EL (cell line): ENCODE measurements at regions not wholly inside any gene's neighbourhood (a gene's known extent, or its start where the extent isn't known, plus 50 kb on each side); places are given as distances from the start of the nearest gene placed in this dataset.
A peak's percentile ranks its signal among the peaks of the same experiment; 100 is the strongest.

Experiments
- DNase-seq: peaks from one replicate; pipeline ENCODE4 v3.0.0-alpha.2; 2016

DNA sequence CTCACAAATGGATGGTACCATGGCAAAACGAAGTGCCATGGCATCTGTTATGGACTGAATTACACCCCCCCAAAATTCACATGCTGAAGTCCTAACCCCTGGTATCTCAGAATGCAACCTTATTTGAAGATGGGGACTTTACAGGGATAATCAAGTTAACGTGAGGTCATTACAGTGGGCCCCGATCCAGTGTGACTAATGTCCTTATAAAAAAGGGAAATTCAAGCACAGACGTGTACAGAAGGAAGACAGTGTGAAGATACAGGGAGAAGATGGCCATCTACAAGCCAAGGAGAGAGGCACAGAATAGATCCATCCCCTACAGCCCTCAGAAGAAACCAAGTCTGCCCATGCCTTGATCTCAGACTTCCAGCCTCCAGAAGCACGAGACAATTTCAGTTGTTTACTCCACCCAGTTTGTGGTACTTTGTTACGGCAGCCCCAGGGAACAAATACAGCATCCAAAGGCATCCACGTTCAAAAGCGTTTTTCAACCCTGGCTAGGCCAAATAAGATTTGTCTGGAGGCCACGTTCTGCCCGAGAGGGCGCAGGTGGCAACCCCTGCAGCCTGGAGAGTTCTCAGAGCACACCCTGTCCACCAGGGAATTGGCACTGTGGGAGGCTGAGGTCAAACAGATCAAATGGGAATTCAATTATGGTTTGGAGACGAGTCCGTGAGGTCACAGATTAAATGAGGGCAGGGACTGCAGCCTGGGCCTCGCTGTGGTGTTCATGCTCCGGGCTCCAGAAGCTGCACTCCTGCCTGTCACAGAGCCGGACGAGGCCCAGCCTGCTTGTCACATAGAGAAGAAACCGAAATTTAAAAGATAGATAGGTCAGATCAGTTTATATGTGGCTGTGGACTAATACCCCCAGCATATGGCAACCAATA is 494.8 kb downstream of the SHQ1 start:
- DNase-seq: no peak

DNA sequence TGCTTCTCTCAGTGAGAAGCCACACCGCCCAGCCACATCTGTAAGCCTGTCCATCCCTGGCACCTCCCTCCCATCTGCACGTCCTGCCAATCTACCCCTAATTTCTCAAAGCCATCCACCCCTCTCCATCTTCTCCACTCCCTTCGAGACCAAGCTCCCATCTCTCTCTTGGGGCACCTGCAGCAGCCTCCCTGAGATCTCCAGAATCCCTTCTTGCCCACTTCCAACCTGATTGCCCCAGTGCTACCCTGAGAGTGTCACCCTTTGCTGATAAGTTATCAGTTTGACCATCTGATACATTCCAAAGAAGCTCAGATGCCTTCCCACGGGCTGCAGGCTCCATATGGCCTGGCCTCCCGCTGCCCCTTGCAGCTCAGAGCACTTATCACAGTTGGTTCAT is 496.1 kb downstream of the SHQ1 start:
- DNase-seq: no peak

GRCh38 chr3:72351536-72351935 is 496.7 kb downstream of the SHQ1 start:
- DNase-seq: no peak

- DNase-seq: no peak
Measured at GRCh38 chr3:72350761-72351505, 497.3 kb downstream of the SHQ1 start.

DNA sequence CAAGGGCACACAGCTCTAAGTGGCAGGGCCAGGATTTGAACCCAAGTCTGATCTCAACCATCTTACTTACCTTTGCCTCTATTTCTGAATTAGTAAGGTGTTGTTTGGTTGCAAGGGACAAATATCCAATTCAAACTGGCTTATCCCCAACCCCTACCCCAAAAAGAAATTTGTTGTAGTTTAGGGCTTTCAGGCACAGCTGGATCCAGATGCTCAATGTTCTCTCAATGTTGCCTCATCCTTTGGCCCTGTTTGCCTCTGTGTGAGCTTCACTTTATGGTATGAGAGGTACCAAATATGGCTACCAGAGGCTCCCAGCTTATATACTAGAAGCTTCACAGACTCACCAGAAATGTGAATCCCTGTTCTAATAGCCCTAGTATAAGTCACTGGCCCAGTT is 499.9 kb downstream of the SHQ1 start:
- DNase-seq: no peak

- DNase-seq: peak; percentile 67
Measured at GRCh38 chr3:72347819-72348319, 500.4 kb downstream of the SHQ1 start.

DNA sequence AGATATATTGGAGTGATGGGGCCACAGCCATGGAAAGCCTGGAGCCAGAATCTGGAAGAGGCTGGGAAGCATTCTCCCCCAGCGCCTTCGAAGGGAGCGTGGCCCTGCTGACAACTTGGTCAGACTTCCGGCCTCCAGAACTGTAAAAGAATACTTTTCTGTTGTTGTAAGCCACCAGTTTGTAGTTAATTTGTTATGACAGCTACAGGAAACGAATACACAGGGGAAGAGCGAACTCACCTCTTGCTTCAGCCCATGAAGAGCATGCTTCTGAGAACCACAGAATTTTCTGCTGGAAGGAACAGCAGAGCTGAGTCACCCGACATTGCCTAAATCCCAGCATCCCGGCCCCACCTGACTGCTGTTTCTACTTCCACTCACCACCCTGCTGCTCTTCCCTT is 501.7 kb downstream of the SHQ1 start:
- peak; percentile 95 for DNase-seq

- no peak for DNase-seq
Measured at GRCh38 chr3:72345980-72346379, 502.3 kb downstream of the SHQ1 start.

DNA sequence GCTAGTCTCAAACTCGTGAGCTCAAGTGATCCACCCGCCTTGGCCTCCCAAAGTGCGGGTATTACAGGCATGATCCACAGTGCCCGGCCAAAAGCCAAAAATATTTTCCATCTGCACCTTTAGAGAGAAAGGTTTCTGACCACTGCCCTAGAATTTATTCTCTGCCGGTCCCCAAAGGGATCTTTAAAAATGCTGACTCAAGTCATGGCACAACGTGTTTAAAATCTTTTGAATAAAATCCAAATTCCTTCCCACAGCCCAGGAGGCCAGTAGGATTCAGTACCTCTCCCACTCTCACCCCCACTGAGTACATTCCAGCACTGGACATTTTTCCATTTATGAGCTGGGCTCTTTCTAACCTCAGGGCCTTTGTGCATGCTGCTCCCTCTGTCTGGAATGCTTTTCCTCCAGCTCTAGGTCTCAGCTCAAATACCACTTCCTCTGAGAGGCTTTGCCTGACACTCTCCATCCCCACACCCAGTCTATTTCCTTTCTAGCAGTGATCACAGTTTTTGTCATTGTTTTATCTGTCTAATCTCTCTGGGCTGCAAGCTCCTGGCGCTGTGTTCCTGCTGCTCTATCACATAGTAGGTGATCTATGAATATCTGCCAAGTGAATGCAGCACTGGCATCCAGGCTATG is 502.9 kb downstream of the SHQ1 start:
- peak; percentile 87 for DNase-seq

DNA sequence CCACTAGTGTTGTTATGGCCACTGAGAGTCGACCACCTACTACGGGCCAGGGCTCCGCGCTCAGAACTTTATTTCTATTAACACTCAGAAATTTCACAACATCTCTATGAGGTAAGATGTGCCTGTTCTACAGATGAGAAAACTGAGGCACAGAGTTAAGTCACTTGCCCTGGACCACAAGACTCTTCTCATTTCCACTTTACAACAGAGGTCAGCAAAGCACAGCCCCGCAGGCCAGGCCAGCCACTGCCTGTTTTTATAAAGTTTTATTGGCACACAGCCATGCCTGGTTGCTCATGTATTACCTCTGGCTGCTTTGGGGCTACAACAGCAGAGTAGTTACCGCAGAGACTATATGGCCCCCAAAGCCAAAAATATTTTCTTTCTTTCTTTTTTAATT is 503.6 kb downstream of the SHQ1 start:
- no peak for DNase-seq

GRCh38 chr3:72344236-72344635 is 504.0 kb downstream of the SHQ1 start:
- DNase-seq: no peak

GRCh38 chr3:72343078-72343477 is 505.2 kb downstream of the SHQ1 start:
- DNase-seq: peak; percentile 59

DNA sequence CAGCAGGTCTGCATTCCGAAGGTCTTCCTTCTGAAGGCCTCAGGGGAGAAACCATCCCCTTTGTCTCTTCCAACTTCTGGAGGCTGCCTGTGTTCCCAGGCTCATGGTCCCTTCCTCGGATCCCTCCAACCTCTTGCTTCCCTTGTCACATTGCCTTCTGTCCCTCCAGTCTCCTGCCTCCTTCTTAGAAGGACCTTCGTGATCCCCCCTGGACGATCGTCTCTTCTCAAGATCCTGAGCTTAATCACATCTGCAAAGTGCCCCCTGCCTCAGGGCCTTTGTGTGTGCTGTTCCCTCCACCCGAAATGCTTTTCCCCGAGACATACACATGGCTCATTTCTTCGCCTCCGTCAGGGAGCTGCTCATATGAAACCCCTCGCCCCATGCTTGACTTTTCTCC is 505.8 kb downstream of the SHQ1 start:
- no peak for DNase-seq

- no peak for DNase-seq
Measured at GRCh38 chr3:72341920-72342319, 506.3 kb downstream of the SHQ1 start.

GRCh38 chr3:72341380-72341770 is 506.9 kb downstream of the SHQ1 start:
- no peak for DNase-seq

DNA sequence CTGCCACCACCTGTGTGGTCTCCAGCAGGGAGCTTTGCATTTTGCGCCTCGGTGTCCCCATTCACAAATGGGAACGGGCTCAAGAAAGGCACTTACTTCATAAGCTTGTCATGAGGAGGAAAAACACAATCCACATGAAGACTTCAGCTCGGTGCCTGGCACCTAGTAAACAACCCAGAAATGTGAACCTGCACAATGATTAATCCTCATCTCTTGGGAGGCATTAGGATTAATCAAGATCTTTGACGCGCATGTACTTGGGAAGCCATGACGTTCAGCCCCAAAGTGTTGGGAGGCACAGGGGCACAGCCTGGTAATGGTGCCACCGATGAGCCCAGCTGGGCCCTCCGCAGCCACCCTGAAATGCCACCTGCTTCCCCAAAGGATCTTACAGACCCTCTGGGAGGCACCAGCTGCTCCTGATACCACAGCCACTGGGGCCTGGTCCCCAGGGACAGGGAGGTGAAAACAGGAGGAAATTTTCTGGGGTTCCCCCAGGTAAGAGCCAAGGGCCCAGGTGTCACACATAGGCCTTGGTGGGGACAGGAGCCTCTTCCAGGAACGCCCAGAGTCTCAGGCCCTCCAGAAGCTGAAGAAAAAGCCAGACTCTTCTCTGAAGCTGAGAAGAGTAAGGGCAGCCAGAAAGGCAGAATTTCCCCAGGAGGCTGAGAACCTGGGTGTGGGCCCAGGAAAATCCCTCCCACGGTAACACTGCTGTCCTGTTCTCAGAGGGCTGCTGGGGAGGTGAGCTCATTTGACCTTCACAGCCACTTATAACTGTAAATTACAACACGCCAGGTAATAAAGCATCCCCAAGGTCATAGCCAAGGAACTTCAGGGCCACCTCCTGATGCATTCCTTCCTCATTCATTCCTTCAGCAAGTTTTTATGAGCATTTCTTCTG is 507.5 kb downstream of the SHQ1 start:
- DNase-seq: no peak

DNA sequence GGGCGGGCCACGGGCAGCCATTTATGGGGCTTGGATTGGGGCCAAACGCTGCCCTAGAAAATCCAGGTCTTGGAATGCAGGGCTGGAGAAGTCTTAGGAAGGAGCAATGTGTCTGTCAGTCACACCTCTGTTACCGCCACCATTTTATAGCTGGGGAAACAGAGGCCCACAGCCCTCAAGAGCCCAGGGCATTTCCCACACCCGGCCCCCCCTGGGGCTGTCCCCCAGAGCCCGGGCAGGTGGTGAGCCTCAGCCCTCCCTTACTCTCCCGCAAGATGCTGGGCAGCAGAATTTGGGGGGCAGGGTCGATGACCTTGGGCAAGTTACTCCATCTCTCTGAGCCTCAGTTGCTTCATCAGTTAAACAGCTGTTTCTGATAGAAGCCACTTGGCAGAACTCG is 508.2 kb downstream of the SHQ1 start:
- DNase-seq: no peak

DNA sequence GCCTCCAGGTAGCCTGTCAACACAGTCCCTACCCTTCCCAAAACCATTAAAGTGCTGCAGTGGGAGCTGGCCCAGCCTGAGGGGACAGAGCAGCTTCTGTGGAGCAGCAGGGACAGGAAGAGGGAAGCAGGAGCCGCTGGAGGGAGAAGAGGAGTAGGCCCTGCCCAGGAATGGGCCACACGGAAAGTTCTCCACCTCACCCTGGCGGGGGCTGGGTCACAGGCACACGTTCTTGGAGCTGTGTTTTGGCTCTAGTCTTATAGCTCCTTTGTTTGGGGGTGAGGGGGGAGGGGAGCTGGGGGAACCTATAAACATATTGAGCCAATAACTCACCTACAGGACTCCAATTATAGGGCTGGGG is 508.6 kb downstream of the SHQ1 start:
- no peak for DNase-seq

- peak; percentile 93 for DNase-seq
Measured at GRCh38 chr3:72338942-72339669, 509.1 kb downstream of the SHQ1 start.

DNA sequence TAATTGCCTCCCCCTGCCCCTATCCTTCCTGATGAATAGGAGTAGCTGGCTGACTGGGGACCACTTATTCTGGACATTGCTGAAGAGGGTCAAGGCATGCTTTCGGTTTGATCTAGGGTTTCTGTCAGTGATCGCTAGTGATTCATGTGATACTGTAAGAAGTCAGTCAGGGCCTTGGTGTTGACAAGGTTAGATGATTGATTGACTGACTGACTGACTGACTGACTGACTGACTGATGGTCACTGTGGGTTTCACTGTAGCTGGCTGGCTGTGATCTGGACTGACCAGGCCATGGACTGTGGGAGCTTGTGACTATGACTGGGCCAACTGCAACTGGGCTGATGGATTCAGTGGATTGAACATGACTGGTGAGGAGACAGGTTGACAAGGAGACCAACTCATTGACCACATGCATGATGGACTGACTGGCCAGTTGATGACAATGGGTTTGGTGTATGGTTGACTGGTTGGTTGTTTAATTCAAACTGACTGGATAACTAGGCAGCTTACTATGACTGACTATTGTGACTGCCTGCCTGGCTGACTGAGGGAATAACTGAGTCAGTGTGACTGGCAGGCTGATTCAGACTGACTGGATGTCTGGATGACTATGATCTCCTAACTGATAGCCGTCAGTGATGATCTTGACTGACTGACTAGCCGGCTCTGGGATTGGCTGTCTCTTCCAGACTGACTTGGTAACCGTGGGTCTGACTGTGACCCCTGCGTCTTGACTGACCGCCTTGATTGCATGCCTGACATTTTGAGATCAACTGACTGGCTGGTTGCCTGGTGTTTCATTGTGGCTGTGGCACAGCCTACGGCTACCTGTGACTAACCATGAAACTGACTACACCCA is 509.9 kb downstream of the SHQ1 start:
- DNase-seq: peak; percentile 31

GRCh38 chr3:72337480-72337855 is 510.8 kb downstream of the SHQ1 start:
- no peak for DNase-seq
